Ovary (tissue), 3 donors: ENCODE measurements at regions not wholly inside any gene's neighbourhood (a gene's known extent, or its start where the extent isn't known, plus 50 kb on each side); places are given as distances from the start of the nearest gene placed in this dataset.

ENCODE experiments used
- CTCF ChIP-seq, 3 donors: fragments of 450-650 bp in 2 of 3; fragments of 200-600 bp in 1 of 3; IDR thresholded peaks; one replicate each; pipeline versions ENCODE4 v1.5.1 to v1.8.0; 2016 to 2022; ENCODE audit warnings: antibody characterized with exemption in 3 of 3, mild to moderate bottlenecking in 1 of 3
- EP300 ChIP-seq: sonication (generic); formaldehyde crosslinking; IDR thresholded peaks from one replicate; pipeline ENCODE4 v1.6.1; 2017; ENCODE audit warnings: antibody characterized with exemption
- POLR2A ChIP-seq: fragments of 450-650 bp; IDR thresholded peaks from one replicate; pipeline ENCODE4 v1.6.1; 2017; ENCODE audit warnings: antibody characterized with exemption, mild to moderate bottlenecking, moderate library complexity
- donor health status: DM: no; HTN: no; CAD: no.

DNA sequence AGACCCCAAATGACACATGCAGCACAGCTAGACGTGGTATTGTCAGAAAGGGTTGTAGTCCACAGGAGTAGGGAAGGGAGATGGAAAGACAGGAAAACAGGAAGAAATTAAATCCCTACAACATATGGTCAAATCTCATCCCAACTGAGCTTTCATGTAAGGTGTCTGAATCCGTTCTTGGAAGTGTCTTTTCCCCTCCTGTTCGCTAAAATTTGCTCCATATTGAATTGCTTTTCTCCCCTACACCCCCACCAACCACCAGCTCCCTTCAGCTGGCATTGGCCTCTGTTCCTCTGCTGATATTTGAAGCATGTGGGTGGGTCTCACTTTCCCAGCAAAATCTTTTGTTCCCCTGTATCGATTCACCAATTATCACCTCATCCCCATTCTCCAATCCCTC, 376.2 kb upstream of the WWC1 start:
- TF ChIP-seq CTCF (IDR thresholded peaks at IDR 0.05) (no peak), EP300 (no peak), POLR2A (no peak)
